GM23338 (cell line): ENCODE measurements at regions not wholly inside any gene's neighbourhood (a gene's known extent, or its start where the extent isn't known, plus 50 kb on each side); places are given as distances from the start of the nearest gene placed in this dataset.

ENCODE experiments used
- CREB1 ChIP-seq: fragments of 250-450 bp; sonication (Bioruptor Pico); IDR thresholded peaks from 2 replicates; pipeline ENCODE4 v1.5.0; 2020; ENCODE audit warnings: low read depth, mild to moderate bottlenecking, moderate library complexity
- ETS1 ChIP-seq: IDR thresholded peaks from 2 replicates; pipeline ENCODE4 v1.6.1; 2016; ENCODE audit warnings: antibody characterized with exemption
- EZH2 ChIP-seq: fragments of 200-600 bp; sonication (generic); IDR thresholded peaks from one replicate; pipeline ENCODE4 v1.8.0; 2017; ENCODE audit warnings: antibody characterized with exemption, mild to moderate bottlenecking, low read depth; ENCODE audit not compliant: unreplicated experiment
- EZH2phosphoT487 ChIP-seq: fragments of 200-600 bp; sonication (generic); IDR thresholded peaks from one replicate; pipeline ENCODE4 v1.8.1; 2018; ENCODE audit warnings: antibody characterized with exemption; ENCODE audit not compliant: unreplicated experiment
- JUNB ChIP-seq: IDR thresholded peaks from one replicate; pipeline ENCODE4 v1.6.1; 2016; ENCODE audit warnings: antibody characterized with exemption; ENCODE audit not compliant: unreplicated experiment
- POLR2AphosphoS5 ChIP-seq: IDR thresholded peaks from 2 replicates; pipeline ENCODE4 v1.6.1; 2016; ENCODE audit warnings: antibody characterized with exemption, low read depth
- REST ChIP-seq: IDR thresholded peaks from one replicate; pipeline ENCODE4 v1.6.1; 2018; ENCODE audit warnings: antibody characterized with exemption; ENCODE audit not compliant: unreplicated experiment
- ZNF114 ChIP-seq: fragments of 250-450 bp; sonication (Bioruptor Pico); IDR thresholded peaks from 2 replicates; pipeline ENCODE4 v1.5.0; 2020; ENCODE audit warnings: mild to moderate bottlenecking, moderate library complexity
- ZNF331 ChIP-seq: fragments of 250-450 bp; sonication (Bioruptor Pico); IDR thresholded peaks from 2 replicates; pipeline ENCODE4 v1.5.0; 2020; ENCODE audit warnings: low read depth, mild to moderate bottlenecking, moderate library complexity
- TF ChIP-seq, protein P1 (sequence below), 2 experiments: fragments of 200-600 bp in 1 of 2; sonication (generic) in 1 of 2; conservative IDR thresholded peaks; 2 replicates each; pipeline versions ENCODE4 v1.5.1 to v1.6.1; 2016 to 2017; ENCODE audit warnings: antibody characterized with exemption in 2 of 2, low read depth in 2 of 2, mild to moderate bottlenecking in 2 of 2, moderate library complexity in 1 of 2
- TF ChIP-seq, protein P2 (sequence below): fragments of 250-450 bp; sonication (Bioruptor Pico); IDR thresholded peaks from 2 replicates; pipeline ENCODE4 v1.5.0; 2020; ENCODE audit warnings: mild to moderate bottlenecking, moderate library complexity

- TF ChIP-seq POLR2AphosphoS5 (no peak), EZH2phosphoT487 (no peak), JUNB (no peak), EZH2 (no peak), CREB1 (no peak), REST (no peak), ZNF114 (CRISPR knock-in tag) (no peak), ZNF331 (CRISPR knock-in tag) (no peak), ETS1 (no peak)
- TF ChIP-seq, protein P1, sequence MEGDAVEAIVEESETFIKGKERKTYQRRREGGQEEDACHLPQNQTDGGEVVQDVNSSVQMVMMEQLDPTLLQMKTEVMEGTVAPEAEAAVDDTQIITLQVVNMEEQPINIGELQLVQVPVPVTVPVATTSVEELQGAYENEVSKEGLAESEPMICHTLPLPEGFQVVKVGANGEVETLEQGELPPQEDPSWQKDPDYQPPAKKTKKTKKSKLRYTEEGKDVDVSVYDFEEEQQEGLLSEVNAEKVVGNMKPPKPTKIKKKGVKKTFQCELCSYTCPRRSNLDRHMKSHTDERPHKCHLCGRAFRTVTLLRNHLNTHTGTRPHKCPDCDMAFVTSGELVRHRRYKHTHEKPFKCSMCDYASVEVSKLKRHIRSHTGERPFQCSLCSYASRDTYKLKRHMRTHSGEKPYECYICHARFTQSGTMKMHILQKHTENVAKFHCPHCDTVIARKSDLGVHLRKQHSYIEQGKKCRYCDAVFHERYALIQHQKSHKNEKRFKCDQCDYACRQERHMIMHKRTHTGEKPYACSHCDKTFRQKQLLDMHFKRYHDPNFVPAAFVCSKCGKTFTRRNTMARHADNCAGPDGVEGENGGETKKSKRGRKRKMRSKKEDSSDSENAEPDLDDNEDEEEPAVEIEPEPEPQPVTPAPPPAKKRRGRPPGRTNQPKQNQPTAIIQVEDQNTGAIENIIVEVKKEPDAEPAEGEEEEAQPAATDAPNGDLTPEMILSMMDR (conservative IDR thresholded peaks at IDR 0.05; ENCODE audit: low read depth in 2 of 2), result no peak
- TF ChIP-seq, protein P2, sequence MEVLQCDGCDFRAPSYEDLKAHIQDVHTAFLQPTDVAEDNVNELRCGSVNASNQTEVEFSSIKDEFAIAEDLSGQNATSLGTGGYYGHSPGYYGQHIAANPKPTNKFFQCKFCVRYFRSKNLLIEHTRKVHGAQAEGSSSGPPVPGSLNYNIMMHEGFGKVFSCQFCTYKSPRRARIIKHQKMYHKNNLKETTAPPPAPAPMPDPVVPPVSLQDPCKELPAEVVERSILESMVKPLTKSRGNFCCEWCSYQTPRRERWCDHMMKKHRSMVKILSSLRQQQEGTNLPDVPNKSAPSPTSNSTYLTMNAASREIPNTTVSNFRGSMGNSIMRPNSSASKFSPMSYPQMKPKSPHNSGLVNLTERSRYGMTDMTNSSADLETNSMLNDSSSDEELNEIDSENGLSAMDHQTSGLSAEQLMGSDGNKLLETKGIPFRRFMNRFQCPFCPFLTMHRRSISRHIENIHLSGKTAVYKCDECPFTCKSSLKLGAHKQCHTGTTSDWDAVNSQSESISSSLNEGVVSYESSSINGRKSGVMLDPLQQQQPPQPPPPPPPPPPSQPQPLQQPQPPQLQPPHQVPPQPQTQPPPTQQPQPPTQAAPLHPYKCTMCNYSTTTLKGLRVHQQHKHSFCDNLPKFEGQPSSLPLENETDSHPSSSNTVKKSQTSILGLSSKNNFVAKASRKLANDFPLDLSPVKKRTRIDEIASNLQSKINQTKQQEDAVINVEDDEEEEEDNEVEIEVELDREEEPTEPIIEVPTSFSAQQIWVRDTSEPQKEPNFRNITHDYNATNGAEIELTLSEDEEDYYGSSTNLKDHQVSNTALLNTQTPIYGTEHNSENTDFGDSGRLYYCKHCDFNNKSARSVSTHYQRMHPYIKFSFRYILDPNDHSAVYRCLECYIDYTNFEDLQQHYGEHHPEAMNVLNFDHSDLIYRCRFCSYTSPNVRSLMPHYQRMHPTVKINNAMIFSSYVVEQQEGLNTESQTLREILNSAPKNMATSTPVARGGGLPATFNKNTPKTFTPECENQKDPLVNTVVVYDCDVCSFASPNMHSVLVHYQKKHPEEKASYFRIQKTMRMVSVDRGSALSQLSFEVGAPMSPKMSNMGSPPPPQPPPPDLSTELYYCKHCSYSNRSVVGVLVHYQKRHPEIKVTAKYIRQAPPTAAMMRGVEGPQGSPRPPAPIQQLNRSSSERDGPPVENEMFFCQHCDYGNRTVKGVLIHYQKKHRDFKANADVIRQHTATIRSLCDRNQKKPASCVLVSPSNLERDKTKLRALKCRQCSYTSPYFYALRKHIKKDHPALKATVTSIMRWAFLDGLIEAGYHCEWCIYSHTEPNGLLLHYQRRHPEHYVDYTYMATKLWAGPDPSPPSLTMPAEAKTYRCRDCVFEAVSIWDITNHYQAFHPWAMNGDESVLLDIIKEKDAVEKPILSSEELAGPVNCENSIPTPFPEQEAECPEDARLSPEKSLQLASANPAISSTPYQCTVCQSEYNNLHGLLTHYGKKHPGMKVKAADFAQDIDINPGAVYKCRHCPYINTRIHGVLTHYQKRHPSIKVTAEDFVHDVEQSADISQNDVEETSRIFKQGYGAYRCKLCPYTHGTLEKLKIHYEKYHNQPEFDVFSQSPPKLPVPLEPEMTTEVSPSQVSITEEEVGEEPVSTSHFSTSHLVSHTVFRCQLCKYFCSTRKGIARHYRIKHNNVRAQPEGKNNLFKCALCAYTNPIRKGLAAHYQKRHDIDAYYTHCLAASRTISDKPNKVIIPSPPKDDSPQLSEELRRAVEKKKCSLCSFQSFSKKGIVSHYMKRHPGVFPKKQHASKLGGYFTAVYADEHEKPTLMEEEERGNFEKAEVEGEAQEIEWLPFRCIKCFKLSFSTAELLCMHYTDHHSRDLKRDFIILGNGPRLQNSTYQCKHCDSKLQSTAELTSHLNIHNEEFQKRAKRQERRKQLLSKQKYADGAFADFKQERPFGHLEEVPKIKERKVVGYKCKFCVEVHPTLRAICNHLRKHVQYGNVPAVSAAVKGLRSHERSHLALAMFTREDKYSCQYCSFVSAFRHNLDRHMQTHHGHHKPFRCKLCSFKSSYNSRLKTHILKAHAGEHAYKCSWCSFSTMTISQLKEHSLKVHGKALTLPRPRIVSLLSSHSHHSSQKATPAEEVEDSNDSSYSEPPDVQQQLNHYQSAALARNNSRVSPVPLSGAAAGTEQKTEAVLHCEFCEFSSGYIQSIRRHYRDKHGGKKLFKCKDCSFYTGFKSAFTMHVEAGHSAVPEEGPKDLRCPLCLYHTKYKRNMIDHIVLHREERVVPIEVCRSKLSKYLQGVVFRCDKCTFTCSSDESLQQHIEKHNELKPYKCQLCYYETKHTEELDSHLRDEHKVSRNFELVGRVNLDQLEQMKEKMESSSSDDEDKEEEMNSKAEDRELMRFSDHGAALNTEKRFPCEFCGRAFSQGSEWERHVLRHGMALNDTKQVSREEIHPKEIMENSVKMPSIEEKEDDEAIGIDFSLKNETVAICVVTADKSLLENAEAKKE (CRISPR knock-in tag), result no peak
Observed at GRCh38 chr4:55014876-55015275, 110.5 kb downstream of the KDR start.
